SK-N-SH treated with all-trans-retinoic acid at 6 μM for 48 hours (cell line): ENCODE measurements at regions not wholly inside any gene's neighbourhood (a gene's known extent, or its start where the extent isn't known, plus 50 kb on each side); places are given as distances from the start of the nearest gene placed in this dataset.

ENCODE experiments used
- ARNTL ChIP-seq: fragments of 450-650 bp; formaldehyde crosslinking; IDR thresholded peaks from 2 replicates; pipeline ENCODE4 v1.5.0; 2020; ENCODE audit warnings: low read depth, mild to moderate bottlenecking, moderate library complexity, borderline replicate concordance
- CSDC2 ChIP-seq: fragments of 250-450 bp; sonication (Bioruptor Pico); IDR thresholded peaks from 2 replicates; pipeline ENCODE4 v1.5.0; 2020; ENCODE audit warnings: mild to moderate bottlenecking, moderate library complexity
- ZFP30 ChIP-seq: fragments of 450-650 bp; formaldehyde crosslinking; IDR thresholded peaks from 2 replicates; pipeline ENCODE4 v1.5.0; 2022; ENCODE audit warnings: mild to moderate bottlenecking, moderate library complexity
- ZNF8 ChIP-seq: fragments of 450-650 bp; formaldehyde crosslinking; IDR thresholded peaks from 2 replicates; pipeline ENCODE4 v1.5.0; 2020; ENCODE audit warnings: mild to moderate bottlenecking, moderate library complexity

GRCh38 chr18:66792466-66792865 is 188.6 kb upstream of the CDH19 start:
- TF ChIP-seq ZNF8 (CRISPR knock-in tag) (no peak), CSDC2 (CRISPR knock-in tag) (no peak), ZFP30 (CRISPR knock-in tag) (no peak), ARNTL (CRISPR knock-in tag) (no peak)
